Activated CD4-positive, CD25-positive, alpha-beta regulatory T cell (primary cell): ENCODE measurements at regions not wholly inside any gene's neighbourhood (a gene's known extent, or its start where the extent isn't known, plus 50 kb on each side); places are given as distances from the start of the nearest gene placed in this dataset.
"Not testable (repeated sequence)": the region's sequence is repeated elsewhere in the genome, so short reads cannot be mapped to it uniquely, and the experiment has no call there.

ENCODE experiments used
- DNase-seq, 4 experiments: peaks; one replicate each; lab custom pipeline; 2025; lab: John Stamatoyannopoulos, UW

DNA sequence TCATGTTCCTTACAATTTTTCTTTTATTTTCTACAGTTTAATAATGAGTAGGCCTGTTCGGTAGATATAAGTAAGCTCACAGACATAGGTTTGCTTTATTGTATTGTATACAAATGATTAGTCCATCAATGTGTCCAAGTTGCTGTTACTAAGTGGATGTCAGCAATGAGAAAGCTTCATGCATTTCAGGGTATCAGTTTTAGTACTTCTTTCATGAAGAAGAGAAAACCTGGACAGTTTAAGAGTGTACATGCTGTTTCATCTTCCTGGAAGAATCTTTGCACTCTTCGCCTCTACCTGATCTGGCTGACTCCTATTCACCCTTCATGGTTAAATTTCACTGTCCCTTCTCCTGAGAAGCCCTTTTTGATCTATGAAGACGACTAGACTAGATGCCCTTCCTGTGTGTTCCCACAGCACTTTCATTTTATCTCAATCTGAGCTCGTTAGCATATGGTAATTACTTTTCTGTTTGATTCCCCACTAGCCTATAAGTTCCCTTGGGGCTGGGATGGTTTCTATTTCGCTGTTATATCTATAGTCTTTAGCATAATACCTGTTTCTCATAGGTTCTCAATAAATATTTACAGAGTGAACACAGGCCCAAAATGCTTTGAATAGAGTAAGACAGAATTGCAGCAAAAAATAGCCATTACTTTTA lies 70.7 kb downstream of the CETN3 start:
- DNase-seq: no peak

DNA sequence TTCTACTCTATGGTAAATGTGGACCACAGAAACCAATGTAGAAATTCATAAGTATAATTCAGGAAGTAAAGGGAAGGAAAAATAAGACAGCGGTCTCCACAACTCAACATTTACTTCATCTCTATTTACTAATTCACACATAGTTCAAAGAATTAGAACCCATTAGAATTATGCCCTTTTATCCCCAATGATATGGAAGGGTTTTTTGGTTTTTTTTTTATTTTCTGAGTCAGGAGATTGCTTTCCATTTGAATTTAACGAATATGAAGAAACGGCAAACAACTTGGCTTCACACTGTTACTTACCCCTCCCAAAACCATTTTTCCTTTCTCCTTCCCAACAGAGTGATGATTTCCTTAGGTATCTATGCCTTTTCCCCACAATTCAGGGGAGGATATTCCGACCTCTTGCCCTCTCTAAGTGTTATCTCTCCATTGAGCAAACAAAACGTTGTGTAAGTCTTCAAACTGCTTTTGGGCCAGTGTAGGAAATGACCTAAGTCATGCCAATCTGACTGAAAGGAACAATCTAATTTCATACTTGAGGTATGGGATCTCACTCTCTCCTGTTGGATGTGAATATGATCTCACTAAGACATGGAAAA lies 72.0 kb downstream of the CETN3 start:
- DNase-seq: no peak

DNA sequence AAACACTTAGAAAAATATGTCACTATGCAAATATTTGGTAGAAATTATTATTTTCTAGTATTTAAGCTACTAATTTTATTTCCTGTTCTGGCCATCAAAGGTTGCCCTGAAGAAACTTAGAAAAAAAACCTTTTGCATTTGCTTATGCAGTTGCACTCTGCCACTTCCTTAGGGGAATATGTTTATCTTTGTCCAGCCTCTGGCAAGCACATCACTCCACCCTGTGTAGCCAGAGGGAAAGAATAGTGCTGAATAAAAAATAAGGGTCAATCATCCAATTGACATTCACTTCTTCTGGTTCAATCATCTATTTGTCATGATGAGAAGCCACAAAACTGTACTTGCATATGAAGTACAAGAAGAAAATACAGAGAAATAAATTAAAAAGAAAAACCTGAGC lies 72.8 kb downstream of the CETN3 start:
- DNase-seq: no peak

DNA sequence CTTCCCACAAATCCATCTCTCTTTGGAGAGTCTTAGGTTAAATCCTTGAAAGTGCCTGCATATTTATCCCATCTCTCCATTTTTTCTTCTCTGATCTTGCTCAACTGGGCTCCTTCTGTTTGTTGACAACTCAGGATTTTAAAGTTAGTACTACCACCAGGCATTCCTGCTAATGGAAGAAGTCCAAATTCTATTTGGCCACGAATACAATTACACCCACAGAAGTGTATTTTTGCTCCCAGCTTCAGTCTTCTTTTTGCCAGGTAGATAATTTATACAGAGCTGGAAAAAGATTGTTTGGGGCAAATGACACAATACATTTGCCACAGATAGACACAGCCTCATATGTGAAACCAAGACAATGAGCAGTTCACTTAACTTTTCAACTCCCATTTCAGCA lies 74.8 kb downstream of the CETN3 start:
- no peak for DNase-seq

DNA sequence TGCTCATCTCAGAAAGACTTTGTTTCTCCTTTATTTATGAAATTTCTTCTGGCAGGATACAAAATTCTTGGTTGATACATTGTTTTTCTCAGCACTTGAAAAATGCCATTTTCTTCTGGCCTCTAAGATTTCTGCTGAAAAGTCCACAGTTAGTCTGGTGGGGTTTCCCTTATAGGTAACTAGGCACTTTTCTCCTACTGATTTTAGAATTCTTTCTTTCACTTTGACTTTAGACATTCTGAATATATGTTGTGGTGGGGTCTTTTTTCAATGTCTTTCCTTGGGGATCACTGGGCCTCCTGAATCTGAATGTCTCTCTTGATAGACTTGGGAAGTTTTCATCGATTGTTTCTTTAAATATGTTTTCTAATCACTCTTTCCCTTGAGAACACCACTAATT lies 79.6 kb downstream of the CETN3 start:
- no peak for DNase-seq

DNA sequence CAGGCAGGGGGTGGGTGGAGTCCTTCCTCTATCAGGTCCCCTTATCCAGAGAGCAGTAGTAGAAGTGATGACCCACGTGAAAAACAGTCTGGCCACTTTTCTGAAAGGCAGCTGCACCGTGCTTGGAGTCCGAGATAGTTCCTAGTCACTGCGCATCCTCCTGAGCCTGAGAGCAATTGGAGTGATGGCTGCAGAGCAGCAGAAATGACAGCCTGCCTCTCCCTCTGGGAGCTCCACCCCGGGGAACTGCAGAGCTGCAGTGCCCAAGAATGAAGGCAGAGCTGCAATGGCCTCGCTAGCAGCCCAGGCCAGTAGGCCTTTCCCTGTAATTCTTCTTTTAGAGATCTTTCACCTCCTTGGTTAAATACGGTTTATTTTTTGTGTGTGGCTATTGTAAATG lies 82.6 kb downstream of the CETN3 start:
- no peak for DNase-seq

DNA sequence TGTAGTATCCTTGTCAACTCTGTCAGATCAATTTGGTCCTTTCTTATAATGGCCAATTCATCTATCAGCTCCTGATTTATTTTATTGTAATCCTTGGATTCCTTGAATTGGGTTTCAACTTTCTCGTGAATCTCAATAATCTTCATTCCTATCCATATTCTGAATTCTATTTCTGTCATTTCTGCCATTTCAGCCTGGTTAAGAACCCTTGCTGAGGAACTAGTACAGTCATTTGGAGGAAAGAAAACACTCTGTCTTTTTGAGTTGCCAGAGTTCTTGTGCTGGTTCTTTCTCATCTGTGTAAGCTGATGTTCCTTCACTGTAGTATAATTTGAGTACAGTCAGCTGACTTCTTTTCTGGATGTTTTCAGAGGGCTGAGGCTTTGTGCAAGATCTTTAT lies 84.5 kb downstream of the CETN3 start:
- DNase-seq: no peak

DNA sequence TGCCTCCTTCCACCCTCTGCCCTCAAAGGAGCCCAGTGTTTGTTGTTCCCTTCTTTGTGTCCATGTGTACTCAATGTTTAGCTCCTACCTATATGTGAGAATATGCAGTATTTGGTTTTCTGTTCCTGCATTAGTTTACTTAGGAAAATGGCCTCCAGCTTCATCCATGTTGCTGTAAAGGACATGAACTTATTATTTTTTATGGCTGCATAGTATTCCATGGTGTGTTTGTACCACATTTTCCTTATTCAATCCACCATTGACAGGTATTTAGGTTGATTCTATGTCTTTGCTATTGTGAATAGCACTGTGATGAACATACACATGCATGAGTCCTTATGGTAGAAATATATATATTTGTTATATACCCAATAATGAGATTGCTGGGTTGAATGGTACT lies 89.2 kb downstream of the CETN3 start:
- DNase-seq: not testable (repeated sequence)

DNA sequence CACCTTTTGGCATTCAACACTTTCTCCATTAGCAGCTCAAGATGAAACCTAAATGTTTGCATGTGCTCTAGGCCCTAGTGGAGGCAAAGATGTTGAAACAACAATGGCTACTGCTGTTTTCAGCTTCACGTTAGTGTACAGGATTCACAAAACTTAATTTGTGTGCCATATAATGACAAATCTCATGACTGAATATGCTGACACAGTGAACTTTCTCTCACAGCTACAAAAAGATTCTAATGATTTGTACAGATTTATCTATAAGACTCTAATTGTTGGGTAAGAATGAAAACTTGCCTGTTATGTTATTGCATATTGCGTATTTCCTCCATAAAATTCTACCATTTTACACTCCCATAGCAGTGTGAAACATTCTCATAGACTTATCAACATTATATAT lies 97.5 kb downstream of the CETN3 start:
- DNase-seq: no peak

DNA sequence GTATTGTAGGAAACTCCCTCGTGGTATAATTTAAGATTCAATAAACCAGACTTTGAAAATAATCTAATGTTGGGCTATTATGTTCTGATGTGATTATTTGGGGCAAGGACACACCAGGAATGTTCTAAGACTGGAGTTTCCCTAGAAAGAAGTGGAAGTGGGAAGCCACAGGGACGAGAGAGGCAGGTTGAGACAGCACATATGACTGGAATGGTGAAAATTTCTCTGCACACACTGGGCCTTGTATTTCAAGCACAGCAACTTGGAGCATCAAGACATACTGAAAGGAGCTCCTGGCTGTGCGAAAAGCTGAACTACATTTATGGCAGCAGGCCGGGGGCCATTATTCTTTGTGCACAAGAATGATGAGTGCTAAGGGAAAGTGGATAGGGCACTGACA lies 98.2 kb downstream of the CETN3 start:
- DNase-seq: no peak

DNA sequence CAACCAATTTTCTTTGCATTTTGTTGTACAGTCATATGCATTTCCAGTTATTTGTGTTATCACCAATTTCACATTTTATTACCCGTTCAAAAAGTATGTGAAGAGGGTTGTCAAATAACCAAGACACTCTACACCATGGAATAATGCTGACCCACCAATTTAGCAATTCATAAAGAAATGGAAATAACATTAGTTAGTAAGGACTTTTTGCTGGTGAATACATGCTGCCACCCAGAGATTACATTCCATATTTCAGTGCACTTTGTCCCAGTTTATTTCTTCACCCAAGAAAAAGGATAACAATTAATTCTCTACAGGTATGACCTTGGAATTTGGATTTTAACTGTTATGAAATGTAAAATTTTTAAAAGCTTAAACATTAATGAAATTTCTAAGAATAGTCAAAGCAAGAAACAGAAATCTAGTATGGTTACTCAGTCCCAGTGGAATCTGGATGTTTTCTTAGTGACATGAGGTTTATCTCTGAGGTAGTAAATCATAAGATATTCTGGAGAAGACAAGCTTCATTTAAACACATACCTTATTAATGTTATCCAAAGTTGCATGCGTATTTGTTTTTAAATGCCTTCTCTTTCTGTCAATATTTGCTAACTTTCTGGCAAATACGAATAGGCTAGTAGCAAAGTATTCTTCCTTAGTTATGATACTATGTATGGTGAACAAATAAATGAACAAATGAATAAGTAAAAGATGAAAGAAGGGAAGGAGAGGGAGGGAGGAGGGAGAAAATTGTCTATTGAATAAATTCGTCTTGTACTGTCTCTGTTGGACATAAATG lies 100.6 kb downstream of the CETN3 start:
- DNase-seq: no peak

DNA sequence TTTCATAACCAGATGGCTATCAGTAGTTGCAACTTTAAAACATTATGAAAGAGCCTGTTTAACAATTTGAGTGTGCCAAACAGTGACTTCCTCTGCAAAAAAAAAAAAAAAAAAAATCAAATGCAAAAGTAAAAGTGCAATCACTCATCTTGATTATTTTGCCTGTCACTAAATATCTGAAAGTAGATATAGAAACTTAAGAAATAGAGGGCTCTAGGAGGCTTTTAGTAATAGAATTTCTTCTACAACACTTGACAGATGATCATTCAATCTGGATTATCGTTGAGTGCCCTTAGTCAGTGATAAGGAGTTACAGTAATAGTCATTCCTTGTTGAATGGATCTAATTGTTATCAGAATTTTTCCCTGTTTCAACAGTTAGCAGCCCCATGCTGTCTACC lies 101.8 kb downstream of the CETN3 start:
- DNase-seq: no peak

DNA sequence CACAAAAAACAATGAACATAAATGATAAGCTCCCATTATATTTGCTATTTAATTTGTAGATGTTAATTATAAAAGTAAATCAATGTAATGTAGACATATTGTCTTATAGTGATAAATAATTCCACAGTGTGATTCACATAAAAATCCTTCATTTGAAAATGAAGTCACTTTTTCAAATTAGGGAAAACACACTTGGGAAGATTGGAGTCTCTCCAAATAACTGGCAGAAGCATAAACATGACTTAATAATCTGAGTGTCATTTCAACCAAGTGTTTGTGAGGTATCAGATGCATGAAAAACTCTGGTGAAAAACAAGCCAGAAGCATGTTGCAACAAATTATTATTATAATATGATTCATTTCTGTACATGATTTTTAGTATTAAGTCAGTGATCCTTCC lies 102.2 kb downstream of the CETN3 start:
- no peak for DNase-seq

DNA sequence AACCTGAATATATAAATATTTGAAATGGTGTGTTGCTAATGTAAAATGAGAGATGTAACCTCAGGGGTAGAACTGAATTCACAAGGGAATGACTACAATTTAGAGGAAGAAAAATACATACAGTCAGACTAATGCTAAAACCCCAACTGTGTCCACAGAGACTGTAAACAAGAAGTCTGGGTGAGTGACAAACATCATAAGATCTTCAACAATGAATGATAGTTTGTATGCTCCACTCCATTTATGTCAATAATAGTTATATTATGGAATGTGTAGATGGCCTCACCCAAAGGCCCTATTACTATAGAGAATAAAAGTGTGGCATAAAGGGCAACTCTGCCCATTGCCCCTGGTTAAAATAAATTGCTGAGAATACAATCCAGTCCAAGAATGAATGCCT lies 102.9 kb downstream of the CETN3 start:
- no peak for DNase-seq

DNA sequence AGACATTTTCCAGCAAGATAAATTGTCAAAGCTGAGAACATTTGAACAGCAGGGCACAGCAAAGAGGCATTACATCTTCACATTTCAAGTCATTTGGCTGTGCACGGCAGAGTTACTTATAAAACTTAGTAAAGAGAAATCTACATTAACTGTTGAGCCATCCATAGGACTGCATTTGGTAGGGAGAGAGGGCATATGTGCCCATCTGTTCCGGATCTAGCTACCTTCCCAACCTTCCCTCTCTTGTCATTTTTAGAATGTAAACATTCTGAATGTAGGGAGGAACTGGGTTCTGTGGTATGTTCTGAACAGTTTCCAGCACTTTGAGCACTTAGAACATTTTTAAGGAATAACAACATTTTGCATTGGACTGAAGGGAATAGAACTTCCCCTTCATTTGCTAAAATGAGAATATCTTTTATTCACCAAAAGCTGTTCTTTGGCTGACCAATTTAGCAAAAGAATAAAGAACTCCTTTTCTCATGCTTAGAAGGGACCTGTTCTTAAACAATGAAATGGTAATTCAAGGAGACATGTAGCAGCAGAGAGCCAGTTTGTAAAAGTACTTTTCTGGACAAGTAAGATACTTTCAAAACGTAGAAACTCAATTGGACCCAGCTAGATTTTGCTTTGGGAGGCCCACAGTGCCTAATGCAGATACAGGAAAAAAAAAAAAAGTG lies 104.4 kb downstream of the CETN3 start:
- no peak for DNase-seq

DNA sequence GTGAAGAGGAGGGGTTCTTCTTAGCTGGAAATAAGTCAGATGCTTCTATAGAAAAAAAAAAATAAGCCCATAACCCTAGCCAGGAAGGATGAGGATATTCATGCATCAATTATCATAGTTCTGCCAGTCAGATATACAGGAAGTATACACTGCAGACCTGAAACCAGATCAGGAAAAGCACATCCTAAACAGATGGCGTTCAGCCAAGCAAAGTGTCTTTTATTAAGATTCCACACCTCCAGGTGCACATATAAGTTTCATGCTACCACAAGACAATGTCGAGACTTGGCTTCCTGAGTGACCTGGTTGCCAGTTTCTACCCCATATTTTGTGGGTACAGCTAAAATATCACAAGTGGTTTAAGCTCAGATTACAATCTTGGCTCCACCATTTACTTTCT lies 108.3 kb downstream of the CETN3 start:
- no peak for DNase-seq

DNA sequence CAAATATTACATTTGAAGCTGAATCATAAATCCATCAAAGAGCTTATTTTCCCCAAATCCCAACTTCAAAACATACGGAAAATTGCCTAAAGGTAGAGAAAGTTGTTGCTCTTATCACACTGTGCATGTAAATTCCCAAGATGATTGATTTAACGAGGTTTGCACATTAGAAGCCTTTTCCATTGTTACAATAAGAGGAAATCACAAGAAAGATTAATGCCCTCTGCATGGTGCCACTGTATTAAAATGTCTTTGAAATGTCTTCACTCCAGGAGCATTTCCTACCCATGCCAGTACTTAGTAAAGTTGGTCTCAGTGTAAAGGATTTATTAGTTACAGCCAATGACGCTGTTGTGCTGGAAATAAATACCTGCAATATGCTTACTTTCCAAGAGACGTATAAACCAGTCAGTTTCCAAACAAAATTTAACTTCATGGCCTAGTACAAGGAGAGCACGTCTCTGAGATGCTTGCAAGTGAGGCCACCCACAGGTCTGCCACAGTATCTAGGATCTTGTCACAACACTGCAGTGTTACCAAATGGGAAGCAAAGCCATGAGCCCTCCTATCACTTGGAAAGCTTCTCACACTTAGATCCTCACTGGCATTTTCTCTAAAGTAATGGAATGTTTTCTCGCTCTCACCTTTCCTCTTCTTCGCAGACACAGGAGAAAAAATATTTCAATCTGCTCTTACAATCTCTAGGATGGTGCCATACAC lies 112.4 kb downstream of the CETN3 start:
- DNase-seq: no peak

DNA sequence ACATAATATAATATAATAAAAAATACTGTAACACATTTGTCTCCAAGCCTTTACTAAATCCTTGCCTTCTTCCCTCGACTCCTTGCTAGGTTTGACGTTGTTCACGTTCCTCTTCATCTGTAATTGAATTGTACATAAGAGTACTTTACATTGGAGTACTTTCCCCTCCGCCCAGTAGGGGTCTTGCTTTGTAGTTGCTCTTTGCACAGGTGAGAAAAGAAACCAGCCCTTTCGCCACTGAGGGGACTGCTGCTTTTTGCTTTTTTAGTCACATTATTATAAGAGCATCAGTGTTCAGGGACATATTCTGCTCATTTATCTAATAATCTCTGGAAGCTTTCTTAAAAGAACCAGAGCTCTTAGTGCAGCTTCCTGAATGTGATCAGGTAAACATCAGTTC lies 115.0 kb downstream of the CETN3 start:
- no peak for DNase-seq

DNA sequence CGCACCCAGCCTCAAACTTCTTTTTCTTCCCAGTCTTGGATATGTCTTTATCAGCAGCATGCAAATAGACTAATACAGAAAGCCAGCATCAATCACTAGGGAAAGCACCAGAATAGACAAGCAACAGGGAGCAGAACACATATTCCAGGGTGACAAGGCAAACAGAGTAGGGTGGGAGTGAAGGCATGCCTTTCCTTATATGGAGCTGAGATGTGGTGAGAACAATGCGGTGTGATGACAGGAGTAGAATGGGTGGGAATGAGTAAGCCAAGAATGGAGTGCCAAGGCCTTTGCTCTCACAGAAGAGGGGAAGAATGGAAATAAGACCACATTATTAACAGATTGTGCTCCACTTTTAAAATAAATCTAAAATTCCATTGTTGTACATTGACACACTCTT lies 115.6 kb downstream of the CETN3 start:
- DNase-seq: no peak

DNA sequence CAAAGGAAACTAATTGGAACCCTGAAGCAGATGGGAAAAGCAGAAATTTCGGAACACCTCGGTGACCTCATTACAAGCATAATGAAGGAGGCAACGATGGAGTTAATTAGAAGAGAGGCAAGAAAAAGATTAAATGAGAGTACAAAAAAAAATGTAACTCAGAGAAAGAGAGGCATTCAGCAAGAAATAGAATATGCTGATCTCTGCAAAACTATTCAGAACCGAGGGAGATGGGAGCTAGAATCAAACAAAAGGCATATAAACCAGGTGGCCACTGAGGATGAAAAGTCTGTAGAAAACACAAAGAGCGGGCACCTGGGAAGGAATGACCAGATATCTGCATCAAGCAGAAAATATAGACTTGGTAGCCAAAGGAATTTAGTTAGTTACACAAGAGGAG lies 118.9 kb downstream of the CETN3 start:
- DNase-seq: no peak

DNA sequence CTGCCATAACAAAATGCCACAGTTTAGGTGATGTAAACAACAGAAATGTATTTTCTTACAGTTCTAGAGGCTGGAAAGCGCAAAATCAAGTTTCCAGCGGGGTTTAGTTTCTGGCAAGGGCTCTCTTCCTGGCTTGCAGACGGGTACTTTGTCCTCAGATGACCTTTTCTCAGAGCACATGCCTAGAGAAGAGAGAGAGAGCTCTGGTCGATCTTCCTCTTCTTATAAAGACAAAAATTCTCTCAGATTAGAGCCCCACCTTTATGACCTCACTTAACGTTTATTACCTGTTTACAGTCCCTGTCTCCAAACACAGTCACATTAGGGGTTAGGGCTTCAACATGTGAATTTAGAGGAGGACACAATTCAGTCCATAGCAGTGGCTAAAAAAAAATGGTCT lies 119.7 kb downstream of the CETN3 start:
- no peak for DNase-seq

DNA sequence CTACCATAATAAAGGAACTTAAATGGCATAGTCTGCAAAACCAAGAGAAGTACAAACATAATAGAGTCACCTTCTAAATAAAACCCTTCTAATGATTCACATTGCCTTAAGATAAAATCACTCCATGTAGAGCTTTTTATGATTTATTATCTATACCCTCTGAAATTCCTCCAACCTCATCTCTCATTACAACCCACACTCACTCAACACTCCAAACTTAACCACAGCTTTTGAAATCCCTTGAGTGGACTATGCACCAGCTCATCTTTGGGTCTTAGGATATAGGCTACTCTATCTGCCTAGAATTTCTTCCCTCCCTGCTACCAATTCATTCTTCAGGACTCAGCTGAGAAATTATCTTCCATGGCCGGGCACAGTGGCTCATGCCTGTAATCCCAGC lies 122.5 kb downstream of the CETN3 start:
- no peak for DNase-seq
